Ishikawa (cell line): ENCODE measurements at regions not wholly inside any gene's neighbourhood (a gene's known extent, or its start where the extent isn't known, plus 50 kb on each side); places are given as distances from the start of the nearest gene placed in this dataset.
A peak's percentile ranks its signal among the peaks of the same experiment; 100 is the strongest.

Experiments used
- CEBPB ChIP-seq: IDR thresholded peaks from 2 replicates; pipeline ENCODE4 v1.6.1; 2012
- CREB1 ChIP-seq: IDR thresholded peaks from 2 replicates; pipeline ENCODE4 v1.6.1; 2012; ENCODE audit warnings: low read depth
- EGR1 ChIP-seq: IDR thresholded peaks from 2 replicates; pipeline ENCODE4 v1.6.1; 2012
- EP300 ChIP-seq: IDR thresholded peaks from 2 replicates; pipeline ENCODE4 v1.6.1; 2012; ENCODE audit warnings: borderline replicate concordance
- FOXM1 ChIP-seq: IDR thresholded peaks from 2 replicates; pipeline ENCODE4 v1.6.1; 2012; ENCODE audit warnings: low read depth, borderline replicate concordance
- NFIC ChIP-seq: IDR thresholded peaks from 2 replicates; pipeline ENCODE4 v1.6.1; 2012
- RAD21 ChIP-seq: IDR thresholded peaks from 2 replicates; pipeline ENCODE4 v1.6.1; 2012; ENCODE audit warnings: low read depth
- TAF1 ChIP-seq: IDR thresholded peaks from 2 replicates; pipeline ENCODE4 v1.6.1; 2012; ENCODE audit warnings: low read depth, mild to moderate bottlenecking
- TCF12 ChIP-seq: IDR thresholded peaks from 2 replicates; pipeline ENCODE4 v1.6.1; 2012; ENCODE audit warnings: low read depth
- TEAD4 ChIP-seq: IDR thresholded peaks from 2 replicates; pipeline ENCODE4 v1.6.1; 2012
- YY1 ChIP-seq: IDR thresholded peaks from 2 replicates; pipeline ENCODE4 v1.6.1; 2012; ENCODE audit warnings: low read depth
- ZBTB7A ChIP-seq: IDR thresholded peaks from 2 replicates; pipeline ENCODE4 v1.6.1; 2012; ENCODE audit warnings: low read depth
- TF ChIP-seq, protein P1 (sequence below): IDR thresholded peaks from 2 replicates; pipeline ENCODE4 v1.6.1; 2012; ENCODE audit warnings: low read depth, mild to moderate bottlenecking
- TF ChIP-seq, protein P2 (sequence below): IDR thresholded peaks from 2 replicates; pipeline ENCODE4 v1.6.1; 2012
- TF ChIP-seq, protein P3 (sequence below): IDR thresholded peaks from 2 replicates; pipeline ENCODE4 v1.6.1; 2012

DNA sequence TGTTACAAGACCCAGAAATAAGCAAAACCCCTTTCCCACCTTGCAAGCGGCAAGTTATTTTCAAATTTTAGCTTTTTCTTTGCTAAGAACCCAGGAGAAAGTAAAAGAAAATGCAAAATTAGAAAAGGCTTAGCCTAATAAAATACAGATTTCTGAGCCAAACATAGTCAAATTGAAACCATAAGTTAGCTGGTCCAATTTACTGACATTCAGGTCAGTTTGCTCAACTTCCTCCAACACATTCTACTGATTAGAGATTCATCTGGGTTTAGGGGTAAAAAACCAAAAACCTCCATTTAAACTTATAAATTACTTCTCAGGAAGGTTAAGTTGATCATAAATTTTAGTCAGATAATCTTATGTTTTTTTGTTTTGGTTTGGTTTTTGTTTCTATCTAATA lies 701.8 kb upstream of the CXADR start:
- no peak for TF ChIP-seq ZBTB7A
- TF ChIP-seq, protein P1, sequence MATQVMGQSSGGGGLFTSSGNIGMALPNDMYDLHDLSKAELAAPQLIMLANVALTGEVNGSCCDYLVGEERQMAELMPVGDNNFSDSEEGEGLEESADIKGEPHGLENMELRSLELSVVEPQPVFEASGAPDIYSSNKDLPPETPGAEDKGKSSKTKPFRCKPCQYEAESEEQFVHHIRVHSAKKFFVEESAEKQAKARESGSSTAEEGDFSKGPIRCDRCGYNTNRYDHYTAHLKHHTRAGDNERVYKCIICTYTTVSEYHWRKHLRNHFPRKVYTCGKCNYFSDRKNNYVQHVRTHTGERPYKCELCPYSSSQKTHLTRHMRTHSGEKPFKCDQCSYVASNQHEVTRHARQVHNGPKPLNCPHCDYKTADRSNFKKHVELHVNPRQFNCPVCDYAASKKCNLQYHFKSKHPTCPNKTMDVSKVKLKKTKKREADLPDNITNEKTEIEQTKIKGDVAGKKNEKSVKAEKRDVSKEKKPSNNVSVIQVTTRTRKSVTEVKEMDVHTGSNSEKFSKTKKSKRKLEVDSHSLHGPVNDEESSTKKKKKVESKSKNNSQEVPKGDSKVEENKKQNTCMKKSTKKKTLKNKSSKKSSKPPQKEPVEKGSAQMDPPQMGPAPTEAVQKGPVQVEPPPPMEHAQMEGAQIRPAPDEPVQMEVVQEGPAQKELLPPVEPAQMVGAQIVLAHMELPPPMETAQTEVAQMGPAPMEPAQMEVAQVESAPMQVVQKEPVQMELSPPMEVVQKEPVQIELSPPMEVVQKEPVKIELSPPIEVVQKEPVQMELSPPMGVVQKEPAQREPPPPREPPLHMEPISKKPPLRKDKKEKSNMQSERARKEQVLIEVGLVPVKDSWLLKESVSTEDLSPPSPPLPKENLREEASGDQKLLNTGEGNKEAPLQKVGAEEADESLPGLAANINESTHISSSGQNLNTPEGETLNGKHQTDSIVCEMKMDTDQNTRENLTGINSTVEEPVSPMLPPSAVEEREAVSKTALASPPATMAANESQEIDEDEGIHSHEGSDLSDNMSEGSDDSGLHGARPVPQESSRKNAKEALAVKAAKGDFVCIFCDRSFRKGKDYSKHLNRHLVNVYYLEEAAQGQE, result no peak

DNA sequence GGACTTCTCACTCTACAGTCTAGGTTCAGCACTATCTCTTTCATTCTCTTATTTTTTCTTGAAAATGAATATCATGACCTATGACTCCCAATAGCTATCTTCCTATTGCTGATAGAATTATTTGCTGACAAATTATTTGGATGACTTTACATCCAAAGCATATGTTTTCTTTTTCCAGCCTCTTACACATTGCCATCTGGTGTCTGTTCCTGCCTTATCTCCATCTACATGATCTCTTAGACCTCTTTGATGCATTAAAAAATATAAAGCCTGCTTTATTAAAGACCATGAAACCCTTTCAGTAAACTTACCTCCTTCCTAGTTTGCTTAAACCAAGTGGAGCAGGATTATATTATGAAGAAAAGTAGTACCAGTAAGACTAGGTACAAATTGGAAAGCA lies 700.9 kb upstream of the CXADR start:
- TF ChIP-seq NFIC, result no peak
- no peak for TF ChIP-seq CEBPB
- TF ChIP-seq, protein P1, result no peak
- TF ChIP-seq FOXM1, result no peak
- TF ChIP-seq EGR1, result no peak
- TF ChIP-seq, protein P2, sequence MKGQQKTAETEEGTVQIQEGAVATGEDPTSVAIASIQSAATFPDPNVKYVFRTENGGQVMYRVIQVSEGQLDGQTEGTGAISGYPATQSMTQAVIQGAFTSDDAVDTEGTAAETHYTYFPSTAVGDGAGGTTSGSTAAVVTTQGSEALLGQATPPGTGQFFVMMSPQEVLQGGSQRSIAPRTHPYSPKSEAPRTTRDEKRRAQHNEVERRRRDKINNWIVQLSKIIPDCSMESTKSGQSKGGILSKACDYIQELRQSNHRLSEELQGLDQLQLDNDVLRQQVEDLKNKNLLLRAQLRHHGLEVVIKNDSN, result no peak
- TF ChIP-seq RAD21, result no peak
- no peak for TF ChIP-seq TEAD4
- TF ChIP-seq, protein P3, sequence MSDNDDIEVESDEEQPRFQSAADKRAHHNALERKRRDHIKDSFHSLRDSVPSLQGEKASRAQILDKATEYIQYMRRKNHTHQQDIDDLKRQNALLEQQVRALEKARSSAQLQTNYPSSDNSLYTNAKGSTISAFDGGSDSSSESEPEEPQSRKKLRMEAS, result no peak
- no peak for TF ChIP-seq CREB1
- no peak for TF ChIP-seq ZBTB7A
- TF ChIP-seq TAF1, result no peak
- no peak for TF ChIP-seq TCF12
- no peak for TF ChIP-seq YY1
- TF ChIP-seq EP300, result no peak

DNA sequence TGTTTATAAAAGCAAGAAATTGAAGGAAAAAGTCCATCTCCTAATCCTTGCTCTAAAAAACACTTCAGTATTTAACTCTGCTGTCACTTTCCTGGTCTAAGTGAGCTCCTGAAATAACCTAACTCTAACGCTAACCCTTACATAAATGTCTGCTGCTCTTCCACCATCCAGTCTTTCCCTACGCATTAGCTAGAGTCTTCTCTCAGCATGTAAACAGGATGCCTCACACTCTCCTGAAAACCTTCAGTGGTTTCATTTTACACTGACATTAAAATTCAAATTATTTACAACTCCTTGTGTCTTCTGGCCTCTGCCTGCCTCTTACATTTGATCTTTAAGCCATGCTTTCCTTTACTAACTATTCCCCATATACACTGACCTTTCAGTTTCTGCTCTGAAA lies 697.6 kb upstream of the CXADR start:
- TF ChIP-seq TAF1 (no peak), TEAD4 (no peak), TCF12 (no peak), EGR1 (no peak), RAD21 (no peak), NFIC (no peak), CEBPB (no peak), EP300 (no peak), FOXM1 (no peak)
- TF ChIP-seq, protein P1, result no peak
- TF ChIP-seq, protein P2, result no peak
- TF ChIP-seq, protein P3, result no peak

DNA sequence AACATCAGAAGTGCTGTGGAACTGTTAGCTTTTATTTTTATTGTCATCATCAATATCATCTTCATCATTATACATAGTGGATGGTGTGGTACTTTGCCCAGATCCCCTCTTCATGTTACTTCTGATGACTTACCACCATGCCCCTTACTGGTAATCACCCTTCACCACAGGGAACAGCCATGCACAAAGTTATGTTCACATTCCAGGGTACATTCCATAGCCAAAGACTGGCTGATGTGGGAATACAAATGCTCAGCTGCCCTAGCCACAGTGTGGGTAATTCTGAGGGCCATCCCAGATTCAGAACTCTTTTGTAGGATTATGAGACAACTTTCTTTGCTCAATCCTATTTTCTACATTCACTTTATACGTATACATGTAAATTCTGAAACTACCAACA lies 691.3 kb upstream of the CXADR start:
- TF ChIP-seq TEAD4 (peak; percentile 48; the same call in 1 of the 2 replicates), CREB1 (no peak), EP300 (no peak), FOXM1 (no peak), CEBPB (no peak)

DNA sequence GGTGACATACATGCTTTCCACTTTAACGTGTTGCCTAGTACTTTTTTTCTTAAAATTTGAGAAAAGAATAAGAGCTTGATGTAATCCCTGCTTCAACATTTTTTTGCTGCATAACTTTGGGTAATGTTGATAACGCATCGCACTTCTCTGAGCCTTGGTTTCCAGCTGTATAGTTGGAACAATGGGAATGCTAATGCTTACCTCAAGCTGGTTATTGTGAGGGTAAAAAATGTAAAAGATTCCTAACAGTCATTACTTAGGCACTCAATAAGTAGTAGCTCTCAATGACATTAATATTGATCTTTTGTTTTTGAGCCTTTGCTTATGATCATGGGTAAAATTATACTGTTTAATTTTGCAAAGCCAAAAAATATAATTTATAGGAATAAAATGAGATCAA lies 683.3 kb upstream of the CXADR start:
- no peak for TF ChIP-seq TAF1

DNA sequence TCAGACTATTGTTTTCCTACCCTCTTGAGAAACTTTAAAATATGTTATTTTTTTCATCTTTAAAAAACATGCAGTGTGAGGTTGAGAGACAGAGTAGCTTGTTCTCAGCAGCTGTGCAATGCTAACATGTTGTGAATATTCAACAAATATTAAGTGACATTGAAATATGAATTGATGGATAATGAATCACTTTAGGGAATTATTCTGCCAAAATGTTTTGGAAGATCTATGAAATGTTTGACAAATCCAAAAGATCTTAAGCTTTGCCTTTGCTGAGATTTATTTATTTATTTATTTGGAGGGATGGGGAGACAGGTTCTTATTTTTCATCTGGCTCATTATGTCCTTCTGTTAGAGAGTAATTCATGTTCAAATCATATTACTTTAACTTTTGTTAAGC lies 680.1 kb upstream of the CXADR start:
- no peak for TF ChIP-seq RAD21
